Cardiac muscle cell (in vitro differentiated cells and primary cell): ENCODE measurements at regions not wholly inside any gene's neighbourhood (a gene's known extent, or its start where the extent isn't known, plus 50 kb on each side); places are given as distances from the start of the nearest gene placed in this dataset.
A peak's percentile ranks its signal among the peaks of the same experiment; 100 is the strongest.
"Not testable (repeated sequence)": the region's sequence is repeated elsewhere in the genome, so short reads cannot be mapped to it uniquely, and the experiment has no call there.

Source experiments
- DNase-seq, 2 donors: peaks; one replicate each; pipeline versions ENCODE4 v3.0.0 to v3.0.0-alpha.2; 2010 to 2017; ENCODE audit warnings: low read depth in 1 of 2, low spot score in 1 of 2
- H3K27ac ChIP-seq: fragments of 200-600 bp; sonication (generic); 2 replicates; pipeline ENCODE4 v1.5.1; 2016
- H3K27me3 ChIP-seq: fragments of 200-600 bp; sonication (generic); 2 replicates; pipeline ENCODE4 v1.6.0; 2016; ENCODE audit warnings: control low read depth
- H3K36me3 ChIP-seq: fragments of 200-600 bp; sonication (generic); 2 replicates; pipeline ENCODE4 v1.5.1; 2016; ENCODE audit warnings: control low read depth
- H3K4me1 ChIP-seq: fragments of 200-600 bp; sonication (generic); 2 replicates; pipeline ENCODE4 v1.8.1; 2017; ENCODE audit warnings: low read depth, mild to moderate bottlenecking, mixed run types
- H3K4me3 ChIP-seq: fragments of 200-600 bp; sonication (generic); 2 replicates; pipeline ENCODE4 v1.5.1; 2016; ENCODE audit warnings: mild to moderate bottlenecking
- H3K9me3 ChIP-seq: fragments of 200-600 bp; sonication (generic); 2 replicates; pipeline ENCODE4 v1.5.1; 2017; ENCODE audit warnings: low read depth, mild to moderate bottlenecking, control low read depth
- TF ChIP-seq, protein P1 (sequence below): IDR thresholded peaks from 2 replicates; pipeline ENCODE4 v1.5.1; 2012; ENCODE audit warnings: low read depth, mild to moderate bottlenecking, low read length

DNA sequence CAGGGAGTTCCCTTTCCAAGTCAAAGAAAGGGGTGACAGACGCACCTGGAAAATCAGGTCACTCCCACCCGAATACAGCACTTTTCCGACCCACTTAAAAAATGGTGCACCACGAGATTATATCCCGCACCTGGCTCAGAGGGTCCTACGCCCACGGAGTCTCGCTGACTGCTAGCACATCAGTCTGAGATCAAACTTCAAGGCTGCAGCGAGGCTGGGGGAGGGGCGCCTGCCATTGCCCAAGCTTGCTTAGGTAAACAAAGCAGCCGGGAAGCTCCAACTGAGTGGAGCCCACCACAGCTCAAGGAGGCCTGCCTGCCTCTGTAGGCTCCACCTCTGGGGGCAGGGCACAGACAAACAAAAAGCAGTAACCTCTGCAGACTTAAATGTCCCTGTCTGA is 277.8 kb upstream of the ARHGAP42 start:
- H3K9me3 ChIP-seq, H3K27me3 ChIP-seq, H3K4me3 ChIP-seq, H3K4me1 ChIP-seq, DNase-seq, H3K27ac ChIP-seq, H3K36me3 ChIP-seq: not testable (repeated sequence)

DNA sequence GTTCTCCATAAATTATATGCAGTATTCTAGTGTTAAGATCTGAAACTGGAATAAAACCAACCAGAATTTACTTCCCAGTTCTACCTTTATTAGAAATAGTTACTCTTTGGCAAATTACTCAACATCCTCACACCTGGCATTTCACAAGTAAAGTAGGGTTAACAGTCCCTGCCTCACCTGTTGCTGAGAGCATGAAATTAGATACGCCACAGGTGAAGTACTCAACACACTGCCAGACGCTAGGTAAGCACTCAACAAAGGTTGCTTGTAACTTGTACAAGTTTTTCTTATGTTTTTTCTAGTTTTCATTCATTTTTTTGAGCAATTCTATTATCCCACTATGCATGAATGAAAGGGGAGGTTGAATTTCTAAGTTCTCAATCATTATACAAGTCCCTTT is 267.6 kb upstream of the ARHGAP42 start:
- no peaks in the 10 kb centered on the region for H3K27me3 ChIP-seq
- no peak for DNase-seq
- H3K4me1 ChIP-seq: no peaks in the 10 kb centered on the region
- H3K9me3 ChIP-seq: no peaks in the 10 kb centered on the region
- H3K4me3 ChIP-seq: no peak overlapping the region
- H3K27ac ChIP-seq: no peak overlapping the region
- TF ChIP-seq, protein P1, sequence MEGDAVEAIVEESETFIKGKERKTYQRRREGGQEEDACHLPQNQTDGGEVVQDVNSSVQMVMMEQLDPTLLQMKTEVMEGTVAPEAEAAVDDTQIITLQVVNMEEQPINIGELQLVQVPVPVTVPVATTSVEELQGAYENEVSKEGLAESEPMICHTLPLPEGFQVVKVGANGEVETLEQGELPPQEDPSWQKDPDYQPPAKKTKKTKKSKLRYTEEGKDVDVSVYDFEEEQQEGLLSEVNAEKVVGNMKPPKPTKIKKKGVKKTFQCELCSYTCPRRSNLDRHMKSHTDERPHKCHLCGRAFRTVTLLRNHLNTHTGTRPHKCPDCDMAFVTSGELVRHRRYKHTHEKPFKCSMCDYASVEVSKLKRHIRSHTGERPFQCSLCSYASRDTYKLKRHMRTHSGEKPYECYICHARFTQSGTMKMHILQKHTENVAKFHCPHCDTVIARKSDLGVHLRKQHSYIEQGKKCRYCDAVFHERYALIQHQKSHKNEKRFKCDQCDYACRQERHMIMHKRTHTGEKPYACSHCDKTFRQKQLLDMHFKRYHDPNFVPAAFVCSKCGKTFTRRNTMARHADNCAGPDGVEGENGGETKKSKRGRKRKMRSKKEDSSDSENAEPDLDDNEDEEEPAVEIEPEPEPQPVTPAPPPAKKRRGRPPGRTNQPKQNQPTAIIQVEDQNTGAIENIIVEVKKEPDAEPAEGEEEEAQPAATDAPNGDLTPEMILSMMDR: no peak
- H3K36me3 ChIP-seq: no peaks in the 10 kb centered on the region

DNA sequence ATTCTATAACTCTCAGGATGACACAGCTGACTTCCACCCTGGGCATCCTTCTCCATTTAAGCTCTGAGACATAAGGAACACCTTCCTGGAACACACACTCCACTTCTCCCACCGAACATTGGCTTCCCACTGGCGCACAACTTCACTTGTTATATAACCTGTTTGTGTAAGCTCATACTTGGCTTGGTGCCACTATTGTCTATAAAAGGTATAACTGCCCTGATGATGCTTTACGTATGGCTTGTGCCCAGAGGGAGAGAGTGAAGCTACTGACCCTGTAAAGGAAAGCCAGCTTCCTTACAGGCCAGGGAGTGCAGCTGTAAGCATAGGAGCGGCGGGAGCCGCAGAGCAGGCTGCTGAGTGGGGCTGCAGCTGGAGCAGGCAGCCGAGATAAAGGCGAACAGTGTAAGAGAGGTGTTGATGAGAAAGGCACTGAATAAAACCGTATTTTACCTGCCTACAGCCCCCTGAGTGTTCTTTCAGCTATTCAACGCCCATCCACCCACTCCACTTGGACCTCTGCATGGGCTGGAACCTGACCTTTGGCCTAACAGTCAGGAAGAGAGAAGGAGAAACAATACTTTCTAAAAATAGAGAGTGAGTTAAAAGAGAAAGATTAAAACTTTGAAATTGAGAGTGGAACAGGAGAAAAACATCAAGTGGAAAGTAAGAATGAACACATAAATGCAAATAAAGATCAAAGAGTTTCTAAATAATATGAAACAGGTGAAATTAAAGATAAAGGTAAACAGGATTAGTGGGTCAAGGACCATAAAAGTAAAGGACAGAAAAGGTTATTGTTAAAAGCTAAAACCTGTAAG is 252.1 kb upstream of the ARHGAP42 start:
- Histone ChIP-seq H3K27ac (peak overlapping the region; percentile 88), H3K9me3 (no peaks in the 10 kb centered on the region), H3K27me3 (no peaks in the 10 kb centered on the region), H3K4me1 (peaks cover 55% of the 10 kb centered on the region), H3K36me3 (no peaks in the 10 kb centered on the region), H3K4me3 (no peak overlapping the region)
- peak in 1 of 2 donors; percentile 84 for DNase-seq
- TF ChIP-seq, protein P1: no peak

DNA sequence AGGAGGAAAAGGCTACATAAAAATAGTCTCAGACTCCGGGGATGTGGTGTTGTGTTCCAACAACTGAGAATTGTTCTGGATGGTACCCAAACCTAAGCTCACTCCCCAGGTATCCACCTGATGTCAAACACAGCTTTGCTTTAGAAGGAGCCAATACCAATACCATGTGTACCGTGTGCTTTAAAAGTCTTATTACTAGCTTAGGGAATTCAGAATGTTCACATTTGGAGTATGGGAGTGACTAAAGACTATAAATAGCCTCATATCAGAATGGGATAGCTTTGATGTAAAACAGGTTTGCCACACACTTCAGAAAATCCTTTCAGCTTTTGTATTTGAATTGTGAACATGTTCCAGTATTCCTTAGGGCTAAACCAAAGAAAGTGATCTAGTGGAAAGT is 248.7 kb upstream of the ARHGAP42 start:
- TF ChIP-seq, protein P1: no peak
- H3K36me3 ChIP-seq: no peaks in the 10 kb centered on the region
- H3K4me1 ChIP-seq: peaks cover 55% of the 10 kb centered on the region
- H3K9me3 ChIP-seq: no peaks in the 10 kb centered on the region
- DNase-seq: peak in 1 of 2 donors; percentile 71
- H3K4me3 ChIP-seq: no peak overlapping the region
- H3K27me3 ChIP-seq: no peaks in the 10 kb centered on the region
- peak overlapping the region; percentile 92 for H3K27ac ChIP-seq

DNA sequence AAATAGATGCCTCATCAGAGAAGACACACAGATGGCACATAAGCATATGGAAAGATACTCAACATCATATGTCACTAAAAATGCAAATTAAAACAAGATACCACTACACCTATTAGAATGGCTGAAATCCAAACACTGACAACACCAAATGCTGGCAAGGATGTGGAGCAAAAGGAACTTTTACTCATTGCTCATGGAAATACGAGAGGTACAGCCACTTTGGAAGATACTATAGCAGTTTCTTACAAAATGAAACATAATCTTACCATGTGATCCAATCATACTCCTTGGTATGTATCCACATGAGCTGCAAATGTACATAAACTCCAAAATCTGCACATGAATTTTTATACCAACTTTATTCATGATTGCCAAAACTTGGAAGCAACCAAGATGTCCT is 246.0 kb upstream of the ARHGAP42 start:
- Histone ChIP-seq H3K9me3 (no peaks in the 10 kb centered on the region), H3K27ac (no peak overlapping the region), H3K4me3 (no peak overlapping the region), H3K27me3 (no peaks in the 10 kb centered on the region), H3K4me1 (peaks cover 30% of the 10 kb centered on the region), H3K36me3 (no peaks in the 10 kb centered on the region)
- no peak for DNase-seq
- TF ChIP-seq, protein P1: no peak

DNA sequence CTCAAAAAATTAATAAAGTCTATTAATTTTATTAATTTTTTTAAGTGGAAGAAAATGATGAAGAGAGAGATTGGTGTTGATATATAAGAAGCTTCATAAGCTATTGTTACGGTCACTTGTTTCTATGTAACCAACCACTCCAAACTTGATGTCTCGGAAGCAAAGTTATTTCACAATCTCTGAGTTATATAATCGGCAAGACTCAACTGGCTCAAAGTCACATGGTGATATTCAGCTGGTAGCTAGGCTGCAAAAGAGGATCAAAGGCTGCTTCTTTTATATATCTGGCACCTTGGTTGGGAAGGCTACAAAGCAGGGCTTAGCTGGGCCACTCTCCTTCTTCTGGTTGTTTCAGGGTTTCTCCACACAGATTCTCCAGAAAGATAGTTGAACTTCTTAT is 245.1 kb upstream of the ARHGAP42 start:
- Histone ChIP-seq H3K27me3 (no peaks in the 10 kb centered on the region), H3K27ac (no peak overlapping the region), H3K4me1 (peaks cover 21% of the 10 kb centered on the region), H3K9me3 (no peaks in the 10 kb centered on the region), H3K36me3 (no peaks in the 10 kb centered on the region), H3K4me3 (no peak overlapping the region)
- DNase-seq: no peak
- TF ChIP-seq, protein P1: no peak
